Neural progenitor cell (in vitro differentiated cells): ENCODE measurements at regions not wholly inside any gene's neighbourhood (a gene's known extent, or its start where the extent isn't known, plus 50 kb on each side); places are given as distances from the start of the nearest gene placed in this dataset.

ENCODE experiments used
- CTCF ChIP-seq: fragments of 200-600 bp; sonication (generic); IDR thresholded peaks from 2 replicates; pipeline ENCODE4 v1.5.1; 2017; ENCODE audit warnings: antibody characterized with exemption, mild to moderate bottlenecking
- EZH2 ChIP-seq: fragments of 200-600 bp; sonication (generic); IDR thresholded peaks from 2 replicates; pipeline ENCODE4 v1.6.1; 2017; ENCODE audit warnings: antibody characterized with exemption, mild to moderate bottlenecking, moderate library complexity

- TF ChIP-seq CTCF (no peak), EZH2 (no peak)
These were observed 208.0 kb upstream of the UBL3 start for GRCh38 chr13:30058429-30058828.
